Stomach smooth muscle (tissue), 2 donors: ENCODE measurements at regions not wholly inside any gene's neighbourhood (a gene's known extent, or its start where the extent isn't known, plus 50 kb on each side); places are given as distances from the start of the nearest gene placed in this dataset.
"Not testable (repeated sequence)": the region's sequence is repeated elsewhere in the genome, so short reads cannot be mapped to it uniquely, and the experiment has no call there.

ENCODE experiments used
- H3K27ac ChIP-seq: one replicate; pipeline ENCODE4 v1.7.0; 2013; ENCODE audit warnings: mild to moderate bottlenecking, low read length, inconsistent platforms
- H3K27me3 ChIP-seq, 2 donors: one replicate each; pipeline ENCODE4 v1.7.0; 2013; ENCODE audit warnings: low read length in 2 of 2; ENCODE audit not compliant: insufficient read depth in 2 of 2, control insufficient read depth in 1 of 2
- H3K36me3 ChIP-seq, 2 donors: one replicate each; pipeline ENCODE4 v1.7.0; 2013; ENCODE audit warnings: low read length in 2 of 2; ENCODE audit not compliant: control insufficient read depth in 2 of 2, insufficient read depth in 2 of 2
- H3K4me1 ChIP-seq: one replicate; pipeline ENCODE4 v1.7.0; 2013; ENCODE audit warnings: low read length; ENCODE audit not compliant: control insufficient read depth, insufficient read depth
- H3K4me3 ChIP-seq, 2 donors: one replicate each; pipeline ENCODE4 v1.7.0; 2013; ENCODE audit warnings: low read length in 2 of 2
- H3K9ac ChIP-seq, 2 donors: one replicate each; pipeline ENCODE4 v1.7.0; 2013; ENCODE audit warnings: low read length in 2 of 2, mild to moderate bottlenecking in 1 of 2
- H3K9me3 ChIP-seq, 2 donors: one replicate each; pipeline ENCODE4 v1.7.0; 2013; ENCODE audit warnings: low read length in 2 of 2; ENCODE audit not compliant: control insufficient read depth in 2 of 2
- donor health status: healthy.
- donor health status: Pancreatic carcinoma.

DNA sequence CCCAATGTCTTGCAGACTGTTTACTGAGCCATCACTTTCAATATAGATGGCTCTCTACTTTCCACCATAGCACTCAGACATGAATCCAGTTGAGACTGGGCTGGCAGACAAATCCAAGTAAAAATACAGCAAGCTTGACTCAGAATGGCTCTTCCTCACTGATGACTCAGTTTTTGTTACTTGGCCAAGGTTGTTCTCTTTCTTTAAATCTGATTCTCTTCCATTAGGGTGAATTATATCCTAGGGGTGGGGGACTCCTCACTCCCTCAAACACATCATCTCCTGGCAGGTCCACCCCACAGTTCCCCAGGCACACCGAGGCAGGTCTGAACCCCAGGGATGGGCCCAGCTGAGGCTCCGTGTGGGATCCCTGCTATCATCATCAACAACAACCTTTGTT, 157.9 kb downstream of the MEX3B start:
- Histone ChIP-seq H3K27me3 (no peaks in the 10 kb centered on the region), H3K9me3 (no peaks in the 10 kb centered on the region), H3K27ac (no peak overlapping the region), H3K4me1 (no peaks in the 10 kb centered on the region), H3K9ac (no peak overlapping the region), H3K36me3 (no peaks in the 10 kb centered on the region), H3K4me3 (no peak overlapping the region)

DNA sequence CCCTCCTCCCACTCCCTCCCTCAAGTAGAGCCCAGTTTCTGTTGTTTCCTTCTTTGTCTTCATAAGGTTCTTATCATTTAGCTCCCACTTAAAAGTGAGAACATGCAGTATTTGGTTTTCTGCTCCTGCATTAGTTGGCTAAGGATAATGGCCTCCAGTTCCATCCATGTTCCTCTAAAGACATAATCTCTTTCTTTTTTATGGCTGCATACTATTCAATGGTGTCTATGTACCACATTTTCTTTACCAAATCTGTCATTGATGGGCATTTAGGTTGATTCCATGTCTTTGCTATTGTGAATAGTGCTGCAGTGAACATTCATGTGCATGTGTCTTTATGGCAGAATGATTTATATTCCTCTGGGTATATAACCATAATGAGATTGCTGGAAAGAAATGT, 158.6 kb downstream of the MEX3B start:
- not testable (repeated sequence) for H3K27ac ChIP-seq, H3K9ac ChIP-seq, H3K9me3 ChIP-seq

GRCh38 chr15:81886591-81886990, 159.2 kb downstream of the MEX3B start:
- no peak overlapping the region for H3K27ac ChIP-seq
- H3K9ac ChIP-seq, result no peak overlapping the region
- no peaks in the 10 kb centered on the region for H3K36me3 ChIP-seq

More for the DNA sequence above, 158.6 kb downstream of the MEX3B start:
- not testable (repeated sequence) for H3K36me3 ChIP-seq, H3K27me3 ChIP-seq, H3K4me3 ChIP-seq, H3K4me1 ChIP-seq

DNA sequence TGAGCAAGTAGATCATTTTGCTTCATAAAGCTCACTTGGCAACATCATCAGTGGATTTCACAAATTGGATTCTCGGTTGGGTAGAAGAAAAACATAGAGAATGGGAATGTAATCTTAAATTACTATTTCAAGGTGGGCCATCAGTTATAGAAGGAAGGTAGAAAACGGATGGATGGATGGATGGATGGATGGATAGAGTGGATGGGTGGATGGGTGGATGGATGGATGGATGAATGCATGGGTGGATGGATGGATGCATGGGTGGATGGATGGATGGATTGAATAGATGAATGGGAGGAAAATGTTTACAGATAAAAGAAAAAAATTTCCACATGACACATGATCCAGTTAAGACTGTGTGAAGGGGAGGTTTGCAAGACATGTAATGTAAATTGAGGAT, 159.7 kb downstream of the MEX3B start:
- no peak overlapping the region for H3K9ac ChIP-seq
- no peaks in the 10 kb centered on the region for H3K27me3 ChIP-seq
- no peaks in the 10 kb centered on the region for H3K9me3 ChIP-seq
- H3K27ac ChIP-seq, result no peak overlapping the region
- no peaks in the 10 kb centered on the region for H3K4me1 ChIP-seq
- H3K36me3 ChIP-seq, result no peaks in the 10 kb centered on the region
- H3K4me3 ChIP-seq, result no peak overlapping the region

More at GRCh38 chr15:81886591-81886990, 159.2 kb downstream of the MEX3B start:
- no peaks in the 10 kb centered on the region for H3K27me3 ChIP-seq
- H3K4me1 ChIP-seq, result no peaks in the 10 kb centered on the region
- H3K9me3 ChIP-seq, result no peaks in the 10 kb centered on the region
- no peak overlapping the region for H3K4me3 ChIP-seq

DNA sequence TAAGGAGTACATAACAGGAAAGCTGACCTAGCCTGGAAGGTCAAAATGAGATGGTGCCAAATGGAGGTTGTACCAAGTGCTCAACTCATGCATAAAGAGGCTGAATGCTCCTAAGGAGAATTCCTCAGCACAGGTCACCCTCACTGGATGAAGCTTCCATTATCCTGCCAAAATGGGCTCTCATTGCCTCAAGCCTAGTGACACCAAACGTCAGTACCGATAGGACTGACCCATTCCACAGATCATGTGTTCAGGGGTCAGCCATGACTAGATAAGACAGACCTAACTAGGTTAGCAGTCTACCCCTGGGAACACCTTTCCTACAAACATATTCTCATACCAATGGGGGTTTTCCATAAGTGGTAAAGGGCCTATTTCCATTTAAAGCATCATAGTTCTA, 160.7 kb downstream of the MEX3B start:
- no peak overlapping the region for H3K9ac ChIP-seq
- H3K4me3 ChIP-seq, result no peak overlapping the region
- peaks cover 4% of the 10 kb centered on the region for H3K4me1 ChIP-seq
- no peaks in the 10 kb centered on the region for H3K36me3 ChIP-seq
- no peak overlapping the region for H3K27ac ChIP-seq
- H3K27me3 ChIP-seq, result no peaks in the 10 kb centered on the region
- H3K9me3 ChIP-seq, result no peaks in the 10 kb centered on the region

- Histone ChIP-seq H3K36me3 (no peaks in the 10 kb centered on the region), H3K4me3 (no peak overlapping the region), H3K9me3 (no peaks in the 10 kb centered on the region), H3K9ac (no peak overlapping the region), H3K4me1 (peaks cover 7% of the 10 kb centered on the region), H3K27me3 (no peaks in the 10 kb centered on the region), H3K27ac (no peak overlapping the region)
Observed at GRCh38 chr15:81882504-81882903, 163.3 kb downstream of the MEX3B start.

DNA sequence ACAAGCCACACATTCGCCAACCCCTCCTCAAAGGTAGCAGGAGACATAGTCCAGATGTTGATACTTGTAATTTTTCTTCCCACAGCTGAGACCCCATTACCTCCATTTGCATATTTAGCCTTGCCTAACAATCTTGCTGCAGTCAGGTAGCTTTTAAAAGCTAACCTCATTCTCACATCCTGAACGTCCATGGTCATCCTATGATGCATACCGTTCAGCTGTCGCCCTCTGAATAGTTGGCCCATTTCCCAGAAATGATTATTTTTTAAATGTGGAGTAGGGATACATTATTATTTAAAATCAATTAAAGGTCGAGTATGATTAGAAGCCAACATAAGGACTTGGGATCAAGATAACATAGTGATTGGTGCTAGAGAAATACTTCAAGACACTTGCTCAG, 165.0 kb downstream of the MEX3B start:
- peaks cover 10% of the 10 kb centered on the region for H3K4me1 ChIP-seq

DNA sequence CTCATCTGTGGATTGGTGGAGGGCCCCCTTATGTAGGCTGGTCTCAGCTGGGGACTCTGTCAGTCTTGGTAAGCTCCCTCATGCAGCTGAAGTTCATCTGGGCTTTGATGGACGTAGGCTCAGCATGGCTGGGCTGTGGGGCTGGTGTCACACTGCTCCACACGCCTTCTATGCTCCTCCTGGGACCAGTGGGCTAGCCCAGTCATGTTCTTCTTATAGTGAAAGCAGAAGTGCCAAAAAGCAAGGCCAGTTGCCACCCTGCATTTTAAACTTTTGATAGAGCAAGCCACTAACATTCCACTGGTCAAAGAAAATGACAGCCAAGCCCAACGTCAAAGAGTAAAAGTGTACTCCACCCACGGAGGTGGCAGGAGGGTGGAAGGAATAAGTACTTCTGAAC, 165.5 kb downstream of the MEX3B start:
- H3K36me3 ChIP-seq, result no peaks in the 10 kb centered on the region
- H3K27me3 ChIP-seq, result no peaks in the 10 kb centered on the region
- no peaks in the 10 kb centered on the region for H3K9me3 ChIP-seq
- H3K27ac ChIP-seq, result no peak overlapping the region
- no peak overlapping the region for H3K4me3 ChIP-seq
- no peak overlapping the region for H3K9ac ChIP-seq
- peaks cover 10% of the 10 kb centered on the region for H3K4me1 ChIP-seq

More for the DNA sequence above, 165.0 kb downstream of the MEX3B start:
- H3K9me3 ChIP-seq, result no peaks in the 10 kb centered on the region
- H3K36me3 ChIP-seq, result no peaks in the 10 kb centered on the region
- no peak overlapping the region for H3K4me3 ChIP-seq
- no peaks in the 10 kb centered on the region for H3K27me3 ChIP-seq
- no peak overlapping the region for H3K27ac ChIP-seq
- H3K9ac ChIP-seq, result no peak overlapping the region

DNA sequence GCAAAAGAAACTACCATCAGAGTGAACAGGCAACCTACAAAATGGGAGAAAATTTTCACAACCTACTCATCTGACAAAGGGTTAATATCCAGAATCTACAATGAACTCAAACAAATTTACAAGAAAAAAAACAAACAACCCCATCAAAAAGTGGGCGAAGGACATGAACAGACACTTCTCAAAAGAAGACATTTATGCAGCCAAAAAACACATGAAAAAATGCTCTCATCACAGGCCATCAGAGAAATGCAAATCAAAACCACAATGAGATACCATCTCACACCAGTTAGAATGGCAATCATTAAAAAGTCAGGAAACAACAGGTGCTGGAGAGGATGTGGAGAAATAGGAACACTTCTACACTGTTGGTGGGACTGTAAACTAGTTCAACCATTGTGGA, 170.1 kb downstream of the MEX3B start:
- not testable (repeated sequence) for H3K9me3 ChIP-seq, H3K4me3 ChIP-seq, H3K27me3 ChIP-seq, H3K36me3 ChIP-seq, H3K4me1 ChIP-seq, H3K27ac ChIP-seq, H3K9ac ChIP-seq

GRCh38 chr15:81870746-81871106, 175.1 kb downstream of the MEX3B start:
- not testable (repeated sequence) for H3K9me3 ChIP-seq, H3K4me3 ChIP-seq, H3K27me3 ChIP-seq, H3K9ac ChIP-seq, H3K36me3 ChIP-seq, H3K27ac ChIP-seq, H3K4me1 ChIP-seq

- not testable (repeated sequence) for H3K9me3 ChIP-seq
Observed at GRCh38 chr15:81870062-81870745, 175.6 kb downstream of the MEX3B start.

More at GRCh38 chr15:81870062-81870745, 175.6 kb downstream of the MEX3B start:
- not testable (repeated sequence) for H3K4me3 ChIP-seq, H3K27me3 ChIP-seq, H3K9ac ChIP-seq, H3K4me1 ChIP-seq, H3K27ac ChIP-seq, H3K36me3 ChIP-seq
